ENCODE measurements at regions not wholly inside any gene's neighbourhood (a gene's known extent, or its start where the extent isn't known, plus 50 kb on each side); places are given as distances from the start of the nearest gene placed in this dataset.
A peak's percentile ranks its signal among the peaks of the same experiment; 100 is the strongest.

GRCh38 chr19:29013325-29013724 lies 199.6 kb downstream of the UQCRFS1 start:
- H3K4me3 Mint-ChIP-seq, result peak overlapping the region in 1 of 7 donors; percentile 75
- H3K4me3 ChIP-seq (ENCODE audit: low read length), result no peak overlapping the region
- H3K4me1 ChIP-seq (ENCODE audit: insufficient read depth, low read length), result no peaks in the 10 kb centered on the region
- H3K36me3 ChIP-seq (ENCODE audit: insufficient read depth, low read length), result no peaks in the 10 kb centered on the region
- H3K27me3 ChIP-seq (ENCODE audit: insufficient read depth, low read length, poor library complexity, severe bottlenecking), result no peaks in the 10 kb centered on the region
- no peaks in the 10 kb centered on the region for H3K36me3 Mint-ChIP-seq
- no peak overlapping the region for H3K27ac Mint-ChIP-seq
- ChIA-PET CTCF (no interaction called here), POLR2A (no interaction called here)
- DNase-seq, result no peak
- no peaks in the 10 kb centered on the region for H3K9me3 ChIP-seq (ENCODE audit: low read length)
- peaks cover 0 to 2% (median 0%) of the 10 kb centered on the region in 5 donors for H3K9me3 Mint-ChIP-seq
- H3K27me3 Mint-ChIP-seq, result peaks cover 3 to 5% of the 10 kb centered on the region in 2 donors
- no peak overlapping the region for H3K27ac ChIP-seq (ENCODE audit: low read depth, low read length)
- no peaks in the 10 kb centered on the region for H3K4me1 Mint-ChIP-seq

DNA sequence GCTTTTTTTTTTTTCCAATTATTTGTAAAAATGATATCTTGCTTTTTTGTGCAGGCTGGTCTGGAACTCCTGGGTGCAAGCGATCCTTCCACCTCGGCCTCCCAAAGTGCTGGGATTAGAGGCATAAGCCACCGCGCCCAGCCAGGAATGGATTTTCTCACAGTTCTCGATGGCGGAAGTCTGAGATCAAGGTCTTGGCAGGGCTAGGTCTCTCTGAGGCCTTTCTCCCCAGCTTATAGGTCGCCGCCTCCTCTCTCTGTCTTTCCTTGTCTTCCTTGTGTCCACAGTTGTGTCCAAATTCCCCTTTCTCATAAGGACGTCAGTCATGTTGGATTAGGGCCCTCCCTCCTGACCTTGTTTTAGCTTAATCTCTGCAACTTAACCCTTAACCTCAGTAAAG lies 200.5 kb downstream of the UQCRFS1 start:
- Mint-ChIP-seq H3K27me3 (peaks cover 3 to 5% of the 10 kb centered on the region in 2 donors), H3K9me3 (peaks cover 0 to 2% (median 0%) of the 10 kb centered on the region in 5 donors), H3K4me3 (no peak overlapping the region), H3K36me3 (no peaks in the 10 kb centered on the region), H3K27ac (no peak overlapping the region), H3K4me1 (no peaks in the 10 kb centered on the region)
- Histone ChIP-seq H3K27ac (ENCODE audit: low read depth, low read length) (no peak overlapping the region), H3K36me3 (ENCODE audit: insufficient read depth, low read length) (no peaks in the 10 kb centered on the region), H3K4me1 (ENCODE audit: insufficient read depth, low read length) (no peaks in the 10 kb centered on the region), H3K4me3 (ENCODE audit: low read length) (no peak overlapping the region), H3K9me3 (ENCODE audit: low read length) (no peaks in the 10 kb centered on the region), H3K27me3 (ENCODE audit: insufficient read depth, low read length, poor library complexity, severe bottlenecking) (no peaks in the 10 kb centered on the region)
- no peak for DNase-seq
- ChIA-PET CTCF (no interaction called here), POLR2A (no interaction called here)

DNA sequence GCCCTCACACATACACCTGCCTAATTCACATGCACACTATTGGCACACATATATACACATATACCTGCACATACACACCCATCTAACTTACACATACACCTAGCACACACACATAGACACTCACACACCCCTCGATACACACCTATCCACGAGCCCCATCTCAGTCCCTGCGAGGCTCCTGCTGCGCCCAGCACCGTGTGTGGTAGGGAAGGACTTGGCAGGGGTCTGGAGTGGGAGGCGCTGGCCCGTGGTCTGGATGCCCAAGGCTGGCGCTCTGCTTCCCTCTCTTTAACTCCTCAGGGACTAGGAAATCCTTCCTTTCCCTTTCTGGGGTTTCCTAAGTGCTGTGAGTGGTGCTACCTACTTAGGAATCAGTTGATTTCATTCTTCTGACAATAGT lies 202.7 kb downstream of the UQCRFS1 start:
- H3K36me3 ChIP-seq (ENCODE audit: insufficient read depth, low read length), result no peaks in the 10 kb centered on the region
- no peak overlapping the region for H3K27ac Mint-ChIP-seq
- H3K4me1 Mint-ChIP-seq, result no peaks in the 10 kb centered on the region
- H3K4me1 ChIP-seq (ENCODE audit: insufficient read depth, low read length), result no peaks in the 10 kb centered on the region
- peaks cover 3 to 5% of the 10 kb centered on the region in 2 donors for H3K27me3 Mint-ChIP-seq
- CTCF ChIA-PET, result no interaction called here
- peaks cover 0 to 2% (median 0%) of the 10 kb centered on the region in 5 donors for H3K9me3 Mint-ChIP-seq
- no peak overlapping the region for H3K4me3 ChIP-seq (ENCODE audit: low read length)
- H3K4me3 Mint-ChIP-seq, result no peak overlapping the region
- H3K27ac ChIP-seq (ENCODE audit: low read depth, low read length), result no peak overlapping the region
- DNase-seq, result no peak
- H3K27me3 ChIP-seq (ENCODE audit: insufficient read depth, low read length, poor library complexity, severe bottlenecking), result no peaks in the 10 kb centered on the region
- H3K9me3 ChIP-seq (ENCODE audit: low read length), result no peaks in the 10 kb centered on the region
- H3K36me3 Mint-ChIP-seq, result no peaks in the 10 kb centered on the region
- POLR2A ChIA-PET, result no interaction called here

GRCh38 chr19:29006057-29006735 lies 206.8 kb downstream of the UQCRFS1 start:
- no peaks in the 10 kb centered on the region for H3K4me1 ChIP-seq (ENCODE audit: insufficient read depth, low read length)
- no peaks in the 10 kb centered on the region for H3K9me3 ChIP-seq (ENCODE audit: low read length)
- H3K4me1 Mint-ChIP-seq, result no peaks in the 10 kb centered on the region
- no peak overlapping the region for H3K27ac ChIP-seq (ENCODE audit: low read depth, low read length)
- ChIA-PET CTCF (no interaction called here), POLR2A (no interaction called here)
- no peak overlapping the region for H3K4me3 Mint-ChIP-seq
- H3K9me3 Mint-ChIP-seq, result peaks cover 0 to 2% (median 0%) of the 10 kb centered on the region in 5 donors
- DNase-seq, result no peak
- no peaks in the 10 kb centered on the region for H3K36me3 ChIP-seq (ENCODE audit: insufficient read depth, low read length)
- H3K4me3 ChIP-seq (ENCODE audit: low read length), result no peak overlapping the region
- H3K36me3 Mint-ChIP-seq, result no peaks in the 10 kb centered on the region
- no peak overlapping the region for H3K27ac Mint-ChIP-seq
- peaks cover 3 to 4% of the 10 kb centered on the region in 2 donors for H3K27me3 Mint-ChIP-seq
- H3K27me3 ChIP-seq (ENCODE audit: insufficient read depth, low read length, poor library complexity, severe bottlenecking), result no peaks in the 10 kb centered on the region

- Histone ChIP-seq H3K27me3 (ENCODE audit: insufficient read depth, low read length, poor library complexity, severe bottlenecking) (no peaks in the 10 kb centered on the region), H3K27ac (ENCODE audit: low read depth, low read length) (no peak overlapping the region), H3K4me3 (ENCODE audit: low read length) (no peak overlapping the region), H3K4me1 (ENCODE audit: insufficient read depth, low read length) (no peaks in the 10 kb centered on the region), H3K36me3 (ENCODE audit: insufficient read depth, low read length) (no peaks in the 10 kb centered on the region), H3K9me3 (ENCODE audit: low read length) (no peaks in the 10 kb centered on the region)
- no peaks in the 10 kb centered on the region for H3K4me1 Mint-ChIP-seq
- H3K9me3 Mint-ChIP-seq, result peaks cover 0 to 2% (median 0%) of the 10 kb centered on the region in 5 donors
- peaks cover 3 to 4% of the 10 kb centered on the region in 2 donors for H3K27me3 Mint-ChIP-seq
- ChIA-PET CTCF (no interaction called here), POLR2A (no interaction called here)
- H3K27ac Mint-ChIP-seq, result no peak overlapping the region
- H3K4me3 Mint-ChIP-seq, result no peak overlapping the region
- no peaks in the 10 kb centered on the region for H3K36me3 Mint-ChIP-seq
- DNase-seq, result no peak
Observed at GRCh38 chr19:29004796-29005195, 208.2 kb downstream of the UQCRFS1 start.

GRCh38 chr19:29003641-29004409 lies 209.1 kb downstream of the UQCRFS1 start:
- ChIA-PET POLR2A (no interaction called here), CTCF (no interaction called here)
- H3K36me3 Mint-ChIP-seq, result no peaks in the 10 kb centered on the region
- no peak overlapping the region for H3K27ac Mint-ChIP-seq
- H3K4me1 Mint-ChIP-seq, result no peaks in the 10 kb centered on the region
- Histone ChIP-seq H3K4me1 (ENCODE audit: insufficient read depth, low read length) (no peaks in the 10 kb centered on the region), H3K9me3 (ENCODE audit: low read length) (no peaks in the 10 kb centered on the region), H3K36me3 (ENCODE audit: insufficient read depth, low read length) (no peaks in the 10 kb centered on the region), H3K27ac (ENCODE audit: low read depth, low read length) (no peak overlapping the region), H3K4me3 (ENCODE audit: low read length) (no peak overlapping the region), H3K27me3 (ENCODE audit: insufficient read depth, low read length, poor library complexity, severe bottlenecking) (no peaks in the 10 kb centered on the region)
- no peak for DNase-seq
- H3K9me3 Mint-ChIP-seq, result peaks cover 0 to 5% (median 2%) of the 10 kb centered on the region in 5 donors
- peaks cover 0 to 1% of the 10 kb centered on the region in 2 donors for H3K27me3 Mint-ChIP-seq
- no peak overlapping the region for H3K4me3 Mint-ChIP-seq

GRCh38 chr19:29002336-29002735 lies 210.6 kb downstream of the UQCRFS1 start:
- no peak for DNase-seq
- Mint-ChIP-seq H3K36me3 (no peaks in the 10 kb centered on the region), H3K4me3 (no peak overlapping the region), H3K4me1 (no peaks in the 10 kb centered on the region), H3K9me3 (peaks cover 0 to 10% (median 4%) of the 10 kb centered on the region in 5 donors), H3K27me3 (peaks cover 0 to 5% of the 10 kb centered on the region in 2 donors), H3K27ac (no peak overlapping the region)
- Histone ChIP-seq H3K4me1 (ENCODE audit: insufficient read depth, low read length) (no peaks in the 10 kb centered on the region), H3K4me3 (ENCODE audit: low read length) (no peak overlapping the region), H3K36me3 (ENCODE audit: insufficient read depth, low read length) (no peaks in the 10 kb centered on the region), H3K27me3 (ENCODE audit: insufficient read depth, low read length, poor library complexity, severe bottlenecking) (no peaks in the 10 kb centered on the region), H3K9me3 (ENCODE audit: low read length) (no peaks in the 10 kb centered on the region), H3K27ac (ENCODE audit: low read depth, low read length) (no peak overlapping the region)
- ChIA-PET POLR2A (no interaction called here), CTCF (no interaction called here)

- Mint-ChIP-seq H3K9me3 (peaks cover 0 to 10% (median 7%) of the 10 kb centered on the region in 5 donors), H3K27me3 (peaks cover 0 to 5% of the 10 kb centered on the region in 2 donors), H3K4me3 (no peak overlapping the region), H3K4me1 (no peaks in the 10 kb centered on the region), H3K36me3 (no peaks in the 10 kb centered on the region), H3K27ac (no peak overlapping the region)
- Histone ChIP-seq H3K36me3 (ENCODE audit: insufficient read depth, low read length) (no peaks in the 10 kb centered on the region), H3K27ac (ENCODE audit: low read depth, low read length) (no peak overlapping the region), H3K4me3 (ENCODE audit: low read length) (no peak overlapping the region), H3K27me3 (ENCODE audit: insufficient read depth, low read length, poor library complexity, severe bottlenecking) (no peaks in the 10 kb centered on the region), H3K9me3 (ENCODE audit: low read length) (no peaks in the 10 kb centered on the region), H3K4me1 (ENCODE audit: insufficient read depth, low read length) (no peaks in the 10 kb centered on the region)
- DNase-seq, result no peak
- POLR2A ChIA-PET, result no interaction called here
- CTCF ChIA-PET, result no interaction called here
Observed at GRCh38 chr19:29001597-29002245, 211.2 kb downstream of the UQCRFS1 start.

All from CD8-positive, alpha-beta memory T cell (primary cell).